ENCODE measurements at regions not wholly inside any gene's neighbourhood (a gene's known extent, or its start where the extent isn't known, plus 50 kb on each side); places are given as distances from the start of the nearest gene placed in this dataset.
A peak's percentile ranks its signal among the peaks of the same experiment; 100 is the strongest.

DNA sequence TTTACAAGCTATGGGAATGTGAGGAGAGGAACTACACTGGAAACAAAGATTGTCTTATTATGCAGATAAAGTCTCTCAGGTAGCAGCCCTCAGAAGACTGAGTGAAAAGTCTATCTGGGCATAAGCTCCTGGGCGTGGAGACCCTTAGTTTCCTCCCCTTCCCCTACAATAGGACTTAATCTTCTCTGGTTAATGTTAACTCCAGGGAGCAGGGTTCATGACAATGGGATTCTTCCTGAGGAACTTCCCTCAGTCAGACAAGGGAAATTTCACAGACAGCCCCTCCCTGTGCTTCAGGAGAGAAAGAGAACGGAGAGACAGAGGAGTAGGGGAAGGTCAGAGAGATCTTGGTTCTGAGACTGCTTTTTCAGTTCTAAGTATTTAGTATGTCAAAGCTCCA, 1428.6 kb downstream of the LRRC4C start:
- peak overlapping the region; percentile 13 for H3K27ac Mint-ChIP-seq
- peaks cover 12% of the 10 kb centered on the region for H3K36me3 Mint-ChIP-seq (ENCODE audit: low read depth)
- TF ChIP-seq, protein P1, sequence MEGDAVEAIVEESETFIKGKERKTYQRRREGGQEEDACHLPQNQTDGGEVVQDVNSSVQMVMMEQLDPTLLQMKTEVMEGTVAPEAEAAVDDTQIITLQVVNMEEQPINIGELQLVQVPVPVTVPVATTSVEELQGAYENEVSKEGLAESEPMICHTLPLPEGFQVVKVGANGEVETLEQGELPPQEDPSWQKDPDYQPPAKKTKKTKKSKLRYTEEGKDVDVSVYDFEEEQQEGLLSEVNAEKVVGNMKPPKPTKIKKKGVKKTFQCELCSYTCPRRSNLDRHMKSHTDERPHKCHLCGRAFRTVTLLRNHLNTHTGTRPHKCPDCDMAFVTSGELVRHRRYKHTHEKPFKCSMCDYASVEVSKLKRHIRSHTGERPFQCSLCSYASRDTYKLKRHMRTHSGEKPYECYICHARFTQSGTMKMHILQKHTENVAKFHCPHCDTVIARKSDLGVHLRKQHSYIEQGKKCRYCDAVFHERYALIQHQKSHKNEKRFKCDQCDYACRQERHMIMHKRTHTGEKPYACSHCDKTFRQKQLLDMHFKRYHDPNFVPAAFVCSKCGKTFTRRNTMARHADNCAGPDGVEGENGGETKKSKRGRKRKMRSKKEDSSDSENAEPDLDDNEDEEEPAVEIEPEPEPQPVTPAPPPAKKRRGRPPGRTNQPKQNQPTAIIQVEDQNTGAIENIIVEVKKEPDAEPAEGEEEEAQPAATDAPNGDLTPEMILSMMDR (IDR thresholded peaks at IDR 0.05), result no peak
- peaks cover 29% of the 10 kb centered on the region for H3K4me1 Mint-ChIP-seq
- peaks cover 22% of the 10 kb centered on the region for H3K9me3 Mint-ChIP-seq
- H3K27me3 Mint-ChIP-seq (ENCODE audit: low read depth, poor library complexity), result no peaks in the 10 kb centered on the region
- DNase-seq, result no peak
- no peak overlapping the region for H3K4me3 Mint-ChIP-seq

DNA sequence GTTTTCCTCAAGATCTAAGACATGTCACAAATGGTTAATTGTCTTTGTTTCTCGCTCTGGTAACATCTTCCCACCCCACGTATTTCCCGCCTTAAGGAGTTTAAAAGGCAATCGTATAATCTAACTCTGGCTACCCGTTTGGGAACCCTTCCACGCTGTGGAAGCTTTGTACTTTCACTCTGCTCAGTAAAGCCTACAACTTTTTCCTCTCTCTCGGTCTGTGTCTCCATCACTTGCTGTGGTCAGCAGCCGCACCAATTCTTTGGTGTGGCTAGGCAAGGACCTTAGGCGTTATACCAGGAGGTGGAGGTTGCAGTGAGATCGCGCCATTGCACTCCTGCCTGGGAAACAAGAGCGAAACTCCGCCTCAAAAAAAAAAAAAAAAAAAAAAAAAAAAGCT, 1430.1 kb downstream of the LRRC4C start:
- peak; percentile 7 for DNase-seq
- H3K27ac Mint-ChIP-seq, result peak overlapping the region; percentile 96
- H3K4me3 Mint-ChIP-seq, result peak overlapping the region; percentile 64
- H3K9me3 Mint-ChIP-seq, result peaks cover 24% of the 10 kb centered on the region
- peaks cover 29% of the 10 kb centered on the region for H3K4me1 Mint-ChIP-seq
- no peaks in the 10 kb centered on the region for H3K27me3 Mint-ChIP-seq (ENCODE audit: low read depth, poor library complexity)
- TF ChIP-seq, protein P1 (IDR thresholded peaks at IDR 0.05), result no peak
- peaks cover 12% of the 10 kb centered on the region for H3K36me3 Mint-ChIP-seq (ENCODE audit: low read depth)

DNA sequence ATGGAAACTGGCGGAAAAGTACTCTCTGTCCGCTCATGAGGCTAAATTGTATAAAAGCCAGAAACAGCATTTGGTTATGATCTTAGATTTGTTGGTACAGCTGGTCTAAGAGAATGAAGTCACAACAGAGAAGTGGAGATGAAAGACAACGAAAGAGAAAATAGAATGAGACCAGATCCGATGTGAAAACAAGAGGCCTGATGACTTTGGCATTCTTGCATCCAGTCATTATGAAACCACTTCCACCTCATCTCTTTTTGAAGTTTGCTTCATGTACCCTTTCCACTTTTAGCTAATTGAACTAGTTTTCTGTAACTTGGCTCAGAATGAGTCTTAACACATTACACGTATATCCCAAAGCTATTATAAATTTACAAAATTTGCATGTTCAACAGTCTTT, 1431.7 kb downstream of the LRRC4C start:
- Mint-ChIP-seq H3K4me3 (no peak overlapping the region), H3K27ac (peak overlapping the region; percentile 50), H3K9me3 (peaks cover 24% of the 10 kb centered on the region), H3K36me3 (ENCODE audit: low read depth) (peaks cover 12% of the 10 kb centered on the region), H3K27me3 (ENCODE audit: low read depth, poor library complexity) (no peaks in the 10 kb centered on the region), H3K4me1 (peaks cover 34% of the 10 kb centered on the region)
- DNase-seq, result no peak
- TF ChIP-seq, protein P1 (IDR thresholded peaks at IDR 0.05), result no peak

DNA sequence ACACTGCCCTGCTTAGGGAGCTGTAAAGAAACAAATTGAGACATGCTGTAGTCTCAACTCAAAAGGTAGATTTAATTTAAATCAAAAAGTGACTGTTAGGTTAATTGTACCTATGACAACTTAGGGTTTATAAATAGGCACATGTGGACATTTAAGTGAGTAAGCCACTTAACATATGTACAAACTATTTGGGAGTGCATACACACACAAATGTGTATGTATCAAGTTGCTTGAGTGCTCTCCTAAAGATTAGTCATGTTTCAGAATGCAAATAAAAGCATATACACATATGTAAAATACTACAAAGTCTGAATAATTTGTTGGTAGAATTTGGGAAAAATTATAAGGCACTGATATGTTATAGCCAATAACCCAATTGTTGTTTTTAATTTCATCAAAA, 1435.7 kb downstream of the LRRC4C start:
- Mint-ChIP-seq H3K27ac (no peak overlapping the region), H3K4me3 (no peak overlapping the region), H3K4me1 (peaks cover 12% of the 10 kb centered on the region), H3K36me3 (ENCODE audit: low read depth) (peaks cover 7% of the 10 kb centered on the region), H3K27me3 (ENCODE audit: low read depth, poor library complexity) (no peaks in the 10 kb centered on the region), H3K9me3 (peaks cover 12% of the 10 kb centered on the region)
- TF ChIP-seq, protein P1 (IDR thresholded peaks at IDR 0.05), result no peak
- no peak for DNase-seq

DNA sequence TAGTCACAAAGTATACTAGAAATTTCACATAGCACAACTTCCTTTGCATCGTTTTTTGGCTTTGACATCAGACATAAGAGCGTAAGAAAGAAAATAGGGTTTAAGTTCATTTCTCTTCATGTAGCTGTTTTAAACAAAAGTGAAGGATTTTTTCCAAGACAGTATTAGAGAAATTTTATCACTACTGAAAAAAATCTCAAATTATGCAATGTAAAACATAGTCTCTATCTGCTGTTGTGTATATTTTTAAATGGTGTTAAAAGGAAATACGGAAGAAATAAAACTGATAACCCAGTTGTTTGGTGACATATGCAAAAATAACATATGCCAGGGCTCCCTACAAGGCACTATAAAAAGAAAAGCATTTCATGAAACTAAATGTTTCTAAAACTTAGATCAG, 1449.4 kb downstream of the LRRC4C start:
- H3K4me1 Mint-ChIP-seq, result peaks cover 9% of the 10 kb centered on the region
- no peak overlapping the region for H3K27ac Mint-ChIP-seq
- H3K27me3 Mint-ChIP-seq (ENCODE audit: low read depth, poor library complexity), result no peaks in the 10 kb centered on the region
- H3K4me3 Mint-ChIP-seq, result no peak overlapping the region
- TF ChIP-seq, protein P1 (IDR thresholded peaks at IDR 0.05), result no peak
- no peak for DNase-seq
- H3K9me3 Mint-ChIP-seq, result peaks cover 7% of the 10 kb centered on the region
- no peaks in the 10 kb centered on the region for H3K36me3 Mint-ChIP-seq (ENCODE audit: low read depth)

DNA sequence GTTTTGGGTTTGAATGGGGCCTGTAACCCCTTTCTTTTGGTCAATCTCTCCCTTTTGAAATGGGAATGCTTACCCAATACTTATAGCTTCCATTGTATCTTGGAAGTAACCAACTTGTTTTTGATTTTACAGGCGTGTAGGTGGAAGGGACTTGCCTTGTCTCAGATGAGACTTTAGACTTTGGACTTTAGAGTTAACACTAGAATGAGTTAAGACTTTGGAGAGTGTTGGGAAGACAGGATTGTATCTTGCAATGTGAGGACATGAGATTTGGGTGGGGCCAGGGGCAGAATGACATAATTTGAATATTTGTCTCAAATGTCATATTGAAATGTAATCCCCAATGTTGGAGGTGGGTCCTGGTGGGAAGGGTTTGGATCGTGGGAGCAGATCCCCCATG, 1466.9 kb downstream of the LRRC4C start:
- DNase-seq, result no peak
- TF ChIP-seq, protein P1 (IDR thresholded peaks at IDR 0.05), result no peak
- Mint-ChIP-seq H3K36me3 (ENCODE audit: low read depth) (peaks cover 33% of the 10 kb centered on the region), H3K27me3 (ENCODE audit: low read depth, poor library complexity) (no peaks in the 10 kb centered on the region), H3K4me3 (no peak overlapping the region), H3K27ac (no peak overlapping the region), H3K4me1 (peaks cover 26% of the 10 kb centered on the region), H3K9me3 (peaks cover 43% of the 10 kb centered on the region)

Measured in nephron progenitor cell (in vitro differentiated cells).